Fibroblast of lung (primary cell): ENCODE measurements at regions not wholly inside any gene's neighbourhood (a gene's known extent, or its start where the extent isn't known, plus 50 kb on each side); places are given as distances from the start of the nearest gene placed in this dataset.
A peak's percentile ranks its signal among the peaks of the same experiment; 100 is the strongest.
"Not testable (repeated sequence)": the region's sequence is repeated elsewhere in the genome, so short reads cannot be mapped to it uniquely, and the experiment has no call there.

Experiments
- DNase-seq, 2 donors: peaks; one replicate each; pipeline versions ENCODE4 v3.0.0 to v3.0.0-alpha.2; 2010; ENCODE audit warnings: low read depth in 2 of 2
- H2AFZ ChIP-seq: 2 replicates; pipeline ENCODE4 v1.5.1; 2012; ENCODE audit warnings: low read length, control low read depth, inconsistent platforms
- H3K27ac ChIP-seq: 2 replicates; pipeline ENCODE4 v1.5.1; 2011; ENCODE audit warnings: low read length, control low read depth; ENCODE audit not compliant: insufficient read depth
- H3K27me3 ChIP-seq: 2 replicates; pipeline ENCODE4 v1.5.1; 2011; ENCODE audit warnings: mild to moderate bottlenecking, low read length; ENCODE audit not compliant: control insufficient read depth, insufficient read depth
- H3K36me3 ChIP-seq: 2 replicates; pipeline ENCODE4 v1.5.1; 2011; ENCODE audit warnings: low read length; ENCODE audit not compliant: control insufficient read depth, insufficient read depth
- H3K4me1 ChIP-seq: 2 replicates; pipeline ENCODE4 v1.5.1; 2011; ENCODE audit warnings: low read length; ENCODE audit not compliant: control insufficient read depth, insufficient read depth; ENCODE audit errors: extremely low read depth
- H3K4me2 ChIP-seq: 2 replicates; pipeline ENCODE4 v1.5.1; 2011; ENCODE audit warnings: low read length, control low read depth; ENCODE audit not compliant: insufficient read depth; ENCODE audit errors: extremely low read depth
- H3K4me3 ChIP-seq, 4 experiments: fragments of 200-600 bp in 1 of 4; sonication (generic) in 1 of 4; replicated peaks in 1 of 4; 2 replicates each; pipeline ENCODE4 v1.5.1; 2011 to 2016; ENCODE audit warnings: low read length in 4 of 4, low read depth in 3 of 4, mild to moderate bottlenecking in 3 of 4, control low read depth in 2 of 4, inconsistent platforms in 1 of 4, mixed read lengths in 1 of 4; ENCODE audit not compliant: insufficient read depth in 1 of 4; ENCODE audit errors: control extremely low read depth in 1 of 4
- H3K79me2 ChIP-seq: 2 replicates; pipeline ENCODE4 v1.5.1; 2012; ENCODE audit warnings: mild to moderate bottlenecking, low read length, inconsistent platforms; ENCODE audit not compliant: control insufficient read depth, insufficient read depth
- H3K9ac ChIP-seq: 2 replicates; pipeline ENCODE4 v1.5.1; 2011; ENCODE audit warnings: mild to moderate bottlenecking, low read length, control low read depth; ENCODE audit not compliant: insufficient read depth
- H3K9me3 ChIP-seq: 2 replicates; pipeline ENCODE4 v1.5.1; 2012; ENCODE audit warnings: low read depth, low read length; ENCODE audit not compliant: control insufficient read depth, insufficient read depth
- H4K20me1 ChIP-seq: 2 replicates; pipeline ENCODE4 v1.5.1; 2011; ENCODE audit warnings: low read length; ENCODE audit not compliant: control insufficient read depth, insufficient read depth; ENCODE audit errors: extremely low read depth
- EZH2 ChIP-seq: IDR thresholded peaks from 2 replicates; pipeline ENCODE4 v1.5.1; 2012; ENCODE audit warnings: low read length, control low read depth, mild to moderate bottlenecking; ENCODE audit errors: missing control alignments
- TF ChIP-seq, protein P1 (sequence below), 2 donors: IDR thresholded peaks in 1 of 2; conservative IDR thresholded peaks in 1 of 2; 1 replicate in 1 of 2; 2 replicates in 1 of 2; pipeline ENCODE4 v1.5.1; 2011 to 2012; ENCODE audit warnings: low read length in 2 of 2, control low read depth in 1 of 2, inconsistent platforms in 1 of 2, low read depth in 1 of 2, mild to moderate bottlenecking in 1 of 2

- TF ChIP-seq, protein P1, sequence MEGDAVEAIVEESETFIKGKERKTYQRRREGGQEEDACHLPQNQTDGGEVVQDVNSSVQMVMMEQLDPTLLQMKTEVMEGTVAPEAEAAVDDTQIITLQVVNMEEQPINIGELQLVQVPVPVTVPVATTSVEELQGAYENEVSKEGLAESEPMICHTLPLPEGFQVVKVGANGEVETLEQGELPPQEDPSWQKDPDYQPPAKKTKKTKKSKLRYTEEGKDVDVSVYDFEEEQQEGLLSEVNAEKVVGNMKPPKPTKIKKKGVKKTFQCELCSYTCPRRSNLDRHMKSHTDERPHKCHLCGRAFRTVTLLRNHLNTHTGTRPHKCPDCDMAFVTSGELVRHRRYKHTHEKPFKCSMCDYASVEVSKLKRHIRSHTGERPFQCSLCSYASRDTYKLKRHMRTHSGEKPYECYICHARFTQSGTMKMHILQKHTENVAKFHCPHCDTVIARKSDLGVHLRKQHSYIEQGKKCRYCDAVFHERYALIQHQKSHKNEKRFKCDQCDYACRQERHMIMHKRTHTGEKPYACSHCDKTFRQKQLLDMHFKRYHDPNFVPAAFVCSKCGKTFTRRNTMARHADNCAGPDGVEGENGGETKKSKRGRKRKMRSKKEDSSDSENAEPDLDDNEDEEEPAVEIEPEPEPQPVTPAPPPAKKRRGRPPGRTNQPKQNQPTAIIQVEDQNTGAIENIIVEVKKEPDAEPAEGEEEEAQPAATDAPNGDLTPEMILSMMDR (conservative IDR thresholded peaks at IDR 0.05 in 1 of 2, IDR thresholded peaks at IDR 0.05 in 1 of 2; ENCODE audit: low read depth in 1 of 2, low read length in 2 of 2), result no peak
- no peak for TF ChIP-seq EZH2
- Histone ChIP-seq H2AFZ (no peak overlapping the region), H4K20me1 (no peaks in the 10 kb centered on the region)
Measured at GRCh38 chr2:52597346-52597745, 1170.3 kb upstream of the CHAC2 start.

GRCh38 chr2:52594026-52594425 lies 1173.6 kb upstream of the CHAC2 start:
- DNase-seq, result peak in 1 of 2 donors; percentile 44
- Histone ChIP-seq H3K36me3 (no peaks in the 10 kb centered on the region), H3K4me2 (no peak overlapping the region), H4K20me1 (no peaks in the 10 kb centered on the region), H3K4me1 (no peaks in the 10 kb centered on the region), H3K79me2 (no peaks in the 10 kb centered on the region), H3K4me3 (no peak overlapping the region), H3K9me3 (no peaks in the 10 kb centered on the region), H3K27ac (no peak overlapping the region), H3K9ac (no peak overlapping the region), H2AFZ (no peak overlapping the region), H3K27me3 (no peaks in the 10 kb centered on the region)
- TF ChIP-seq EZH2, result no peak
- TF ChIP-seq, protein P1 (conservative IDR thresholded peaks at IDR 0.05 in 1 of 2, IDR thresholded peaks at IDR 0.05 in 1 of 2; ENCODE audit: low read depth in 1 of 2, low read length in 2 of 2), result no peak

More at GRCh38 chr2:52597346-52597745, 1170.3 kb upstream of the CHAC2 start:
- DNase-seq, result peak; percentile 30 to 39
- no peak overlapping the region for H3K9ac ChIP-seq
- H3K27me3 ChIP-seq, result no peaks in the 10 kb centered on the region
- H3K4me3 ChIP-seq, result no peak overlapping the region
- H3K4me2 ChIP-seq, result no peak overlapping the region
- no peaks in the 10 kb centered on the region for H3K79me2 ChIP-seq
- H3K36me3 ChIP-seq, result no peaks in the 10 kb centered on the region
- no peak overlapping the region for H3K27ac ChIP-seq
- no peaks in the 10 kb centered on the region for H3K4me1 ChIP-seq
- no peaks in the 10 kb centered on the region for H3K9me3 ChIP-seq

DNA sequence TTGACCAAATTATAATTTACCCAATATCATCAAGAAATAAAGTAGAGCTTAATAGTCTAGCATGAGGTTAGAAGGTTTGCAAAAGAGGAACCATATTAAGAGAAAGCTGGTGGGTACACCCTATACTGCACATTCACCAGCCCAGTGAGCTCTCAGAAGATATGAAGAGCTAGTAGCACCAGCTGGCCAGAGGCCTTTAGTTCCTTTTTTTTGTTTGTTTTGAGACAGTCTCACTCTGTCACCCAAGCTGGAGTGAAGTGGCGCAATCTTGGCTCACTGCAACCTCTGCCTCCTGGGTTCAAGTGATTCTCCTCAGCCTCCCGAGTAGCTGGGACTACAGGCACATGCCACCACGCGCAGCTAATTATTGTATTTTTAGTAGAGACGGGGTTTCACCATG lies 1183.5 kb upstream of the CHAC2 start:
- H3K27me3 ChIP-seq, H3K4me3 ChIP-seq: not testable (repeated sequence)

More for the DNA sequence above, 1183.5 kb upstream of the CHAC2 start:
- not testable (repeated sequence) for H3K4me1 ChIP-seq, H3K9me3 ChIP-seq, H2AFZ ChIP-seq, H3K27ac ChIP-seq, DNase-seq, H4K20me1 ChIP-seq, H3K36me3 ChIP-seq, H3K4me2 ChIP-seq, H3K79me2 ChIP-seq, H3K9ac ChIP-seq
